ENCODE measurements at regions not wholly inside any gene's neighbourhood (a gene's known extent, or its start where the extent isn't known, plus 50 kb on each side); places are given as distances from the start of the nearest gene placed in this dataset.

DNA sequence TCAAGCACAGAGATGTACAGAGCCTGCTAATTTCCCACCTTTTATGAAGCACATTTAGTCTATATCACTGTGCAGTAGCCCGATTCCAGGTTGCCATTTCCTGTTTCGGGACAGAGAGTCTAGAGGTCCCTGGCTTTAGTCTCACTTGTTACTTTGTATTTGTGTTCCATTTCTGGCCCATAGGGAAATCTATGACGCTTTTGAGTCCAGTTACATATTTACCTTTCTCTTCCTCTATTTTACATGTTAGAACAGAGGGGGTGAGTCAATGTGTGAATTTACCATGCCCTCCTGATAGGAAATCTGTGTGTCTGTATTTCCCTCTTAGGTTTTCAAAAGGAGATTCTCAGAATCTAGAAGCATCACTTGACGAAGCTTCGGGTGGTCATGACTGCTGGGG lies 227.1 kb upstream of the ZFHX3 start:
- no peak for TF ChIP-seq TBP (IDR thresholded peaks at IDR 0.05; ENCODE audit: low read depth, low read length)
- no peak for TF ChIP-seq ATF3 (IDR thresholded peaks at IDR 0.05; ENCODE audit: insufficient read depth, low read depth, low read length)

More for the DNA sequence above, 227.1 kb upstream of the ZFHX3 start:
- no peaks in the 10 kb centered on the region for H3K79me1 ChIP-seq (ENCODE audit: low read depth, low read length)
- H4K5ac ChIP-seq (ENCODE audit: insufficient read length, low read depth, low read length), result no peak overlapping the region
- no peak overlapping the region for H2BK5ac ChIP-seq (ENCODE audit: low read depth, low read length)
- no peak overlapping the region for H3K56ac ChIP-seq (replicated peaks; ENCODE audit: insufficient read length, low read depth, low read length)
- no peak overlapping the region for H4K91ac ChIP-seq (replicated peaks; ENCODE audit: insufficient read length, low read length)
- H3K9me3 ChIP-seq (ENCODE audit: insufficient read depth in 2 of 2, low read depth in 1 of 2, low read length in 1 of 2), result no peaks in the 10 kb centered on the region
- no peak overlapping the region for H2BK12ac ChIP-seq (ENCODE audit: low read depth, low read length)
- no peaks in the 10 kb centered on the region for H3K79me2 ChIP-seq (ENCODE audit: control insufficient read depth in 1 of 2, insufficient read depth in 2 of 2, low read length in 2 of 2)
- no peak overlapping the region for H3K4me3 ChIP-seq (ENCODE audit: extremely low read depth in 1 of 4, insufficient read depth in 2 of 4, low read depth in 3 of 4, low read length in 4 of 4)
- no peak overlapping the region for H2AFZ ChIP-seq (ENCODE audit: low read length)
- H2BK20ac ChIP-seq (ENCODE audit: low read length), result no peak overlapping the region
- DNase-seq (ENCODE audit: low read depth in 1 of 2, low spot score in 2 of 2) (no peak), FAIRE-seq (no peak)
- no peaks in the 10 kb centered on the region for H3K27me3 ChIP-seq (replicated peaks in 1 of 4; ENCODE audit: control insufficient read depth in 3 of 4, extremely low read depth in 1 of 4, insufficient read depth in 3 of 4, low read length in 3 of 4)
- H3K4ac ChIP-seq (replicated peaks; ENCODE audit: insufficient read length, low read depth, low read length), result no peak overlapping the region
- no peak overlapping the region for H3K18ac ChIP-seq (ENCODE audit: extremely low read depth, low read length)
- no peak overlapping the region for H3K9ac ChIP-seq (replicated peaks in 1 of 4; ENCODE audit: extremely low read depth in 1 of 4, low read depth in 3 of 4, low read length in 3 of 4)
- H4K20me1 ChIP-seq (replicated peaks in 1 of 2; ENCODE audit: control insufficient read depth in 1 of 2, insufficient read depth in 2 of 2, low read length in 2 of 2), result no peaks in the 10 kb centered on the region
- CTCF ChIA-PET (ENCODE audit: partially characterized antibody), result interaction anchor here (0.6 kb wide), 1 partner anchor 79 kb away, joined by 3 read pairs; no protein-coding TSS in a partner anchor
- H3K4me1 ChIP-seq (replicated peaks in 1 of 4; ENCODE audit: control insufficient read depth in 3 of 4, insufficient read depth in 4 of 4, low read length in 3 of 4), result no peaks in the 10 kb centered on the region
- H2BK15ac ChIP-seq (ENCODE audit: low read length), result no peak overlapping the region
- no peak overlapping the region for H2BK120ac ChIP-seq (replicated peaks; ENCODE audit: low read depth, low read length)
- H3K23ac ChIP-seq (ENCODE audit: insufficient read length), result no peak overlapping the region
- H3K14ac ChIP-seq (ENCODE audit: insufficient read length), result no peak overlapping the region
- WGBS, 2 experiments (ENCODE audit: extremely low coverage in 1 of 2, insufficient coverage in 1 of 2, insufficient read length in 1 of 2, insufficient replicate concordance in 2 of 2, low coverage in 1 of 2, low lambda C conversion rate in 2 of 2, missing lambda C conversion rate in 1 of 2), result 89% methylated on average over 5 of the region's 5 CpGs; no CpG with 5 or more reads in 1 of the 2 experiments
- H3K23me2 ChIP-seq (ENCODE audit: low read depth, low read length), result no peaks in the 10 kb centered on the region
- no peak overlapping the region for H3K27ac ChIP-seq (ENCODE audit: low read depth, low read length)
- no peak overlapping the region for H2AK5ac ChIP-seq (ENCODE audit: low read depth, low read length)
- no peak overlapping the region for H4K8ac ChIP-seq (ENCODE audit: extremely low read depth, insufficient read depth, low read length)
- no peaks in the 10 kb centered on the region for H3K36me3 ChIP-seq (ENCODE audit: control insufficient read depth in 2 of 4, insufficient read depth in 4 of 4, low read length in 3 of 4)
- no peak overlapping the region for H3K4me2 ChIP-seq (ENCODE audit: insufficient read depth in 1 of 2, low read depth in 2 of 2, low read length in 2 of 2)
- POLR2A ChIA-PET (ENCODE audit: partially characterized antibody), result no interaction called here

Measured in H1 (cell line).